ENCODE measurements at regions not wholly inside any gene's neighbourhood (a gene's known extent, or its start where the extent isn't known, plus 50 kb on each side); places are given as distances from the start of the nearest gene placed in this dataset.
"Not testable (repeated sequence)": the region's sequence is repeated elsewhere in the genome, so short reads cannot be mapped to it uniquely, and the experiment has no call there.

DNA sequence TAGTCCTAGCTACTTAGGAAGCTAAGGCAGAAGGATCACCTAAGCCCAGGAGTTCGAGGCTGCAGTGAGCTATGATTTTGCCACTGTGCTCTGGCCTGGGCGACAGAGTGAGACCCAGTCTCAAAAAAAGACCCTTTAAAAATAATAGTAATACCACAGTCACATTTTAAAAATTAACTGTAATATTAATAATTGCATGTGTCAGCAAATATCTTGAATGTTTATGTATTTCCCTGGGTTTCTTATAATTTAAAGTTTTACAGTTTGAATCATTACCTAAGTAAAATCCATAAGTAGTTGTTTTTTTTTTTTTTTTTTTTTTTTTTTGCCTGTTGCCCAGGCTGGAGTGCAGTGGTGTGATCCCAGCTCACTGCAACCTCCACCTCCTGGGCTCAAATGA, 69.2 kb downstream of the LYZL2 start:
- DNase-seq = no peak

DNA sequence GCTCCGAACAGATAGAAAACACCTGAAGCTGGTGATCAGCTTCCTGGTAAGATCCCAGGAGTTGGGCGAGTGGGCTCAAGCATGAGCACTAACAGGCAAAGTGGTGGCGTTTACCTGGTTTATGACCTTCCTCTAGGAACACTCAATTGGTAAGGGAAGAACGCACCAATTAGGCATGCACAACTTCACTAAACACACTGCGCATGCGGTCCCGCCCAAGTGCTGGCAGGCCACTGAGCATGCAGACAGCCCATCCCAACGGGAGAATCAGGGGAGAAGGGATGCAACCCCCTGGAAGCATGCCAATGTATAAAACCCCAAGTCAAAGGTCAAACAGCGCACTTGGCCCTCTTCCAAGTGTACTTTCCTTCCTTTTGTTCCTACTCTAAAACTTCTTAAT, 70.4 kb downstream of the LYZL2 start:
- DNase-seq = no peak

DNA sequence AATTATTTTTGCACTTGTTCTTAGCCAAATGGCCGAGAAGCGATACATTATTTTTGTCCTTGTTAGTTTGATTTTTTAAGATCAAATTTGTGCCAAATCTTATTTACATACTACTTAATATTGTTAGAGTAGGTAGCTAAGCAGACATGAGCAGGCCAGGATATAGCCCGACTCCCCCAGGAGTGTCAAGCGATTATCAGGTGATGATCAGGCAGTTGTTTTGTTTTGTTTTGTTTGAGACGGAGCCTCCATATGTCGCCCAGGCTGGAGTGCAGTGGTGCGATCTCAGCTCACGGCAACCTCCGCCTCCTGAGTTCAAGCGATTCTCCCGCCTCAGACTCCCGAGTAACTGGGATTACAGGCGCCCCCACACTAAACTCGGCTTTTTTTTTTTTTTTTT, 71.1 kb downstream of the LYZL2 start:
- no peak for DNase-seq

DNA sequence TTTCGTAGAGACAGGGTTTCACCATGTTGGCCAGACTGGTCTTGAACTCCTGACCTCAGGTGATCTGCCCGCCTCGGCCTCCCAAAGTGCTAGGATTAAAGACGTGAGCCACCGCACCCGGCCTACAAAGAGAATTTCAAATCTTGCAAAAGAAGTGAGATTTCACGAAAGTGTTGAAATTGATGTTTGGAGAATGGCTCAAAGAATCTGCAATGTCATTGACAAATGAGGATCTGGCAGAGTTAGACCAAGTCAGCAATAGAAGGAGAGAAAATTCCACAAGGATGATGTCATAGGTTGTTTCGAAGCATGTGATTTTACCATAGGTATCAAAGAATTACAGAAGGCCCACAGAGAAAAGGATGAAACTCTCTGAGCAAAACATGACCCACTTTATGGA, 71.7 kb downstream of the LYZL2 start:
- DNase-seq = no peak

DNA sequence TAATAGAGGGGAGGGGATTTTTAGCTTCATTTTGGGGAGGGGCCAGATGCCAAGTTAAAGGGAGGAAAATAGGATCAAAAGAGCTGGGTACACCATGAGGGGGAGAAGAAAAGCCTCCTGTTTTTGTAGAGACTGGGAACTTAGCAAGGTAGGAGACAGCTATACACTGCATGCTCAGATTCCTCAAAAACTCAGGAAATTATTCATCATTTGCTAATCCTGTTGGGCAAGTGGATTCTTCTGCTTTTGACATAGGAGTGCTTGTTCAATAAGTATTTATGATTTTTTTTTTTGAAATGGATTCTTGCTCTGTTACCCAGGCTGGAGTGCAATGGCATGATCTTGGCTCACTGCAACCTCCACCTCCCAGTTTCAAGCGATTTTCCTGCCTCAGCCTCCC, 73.4 kb downstream of the LYZL2 start:
- no peak for DNase-seq

DNA sequence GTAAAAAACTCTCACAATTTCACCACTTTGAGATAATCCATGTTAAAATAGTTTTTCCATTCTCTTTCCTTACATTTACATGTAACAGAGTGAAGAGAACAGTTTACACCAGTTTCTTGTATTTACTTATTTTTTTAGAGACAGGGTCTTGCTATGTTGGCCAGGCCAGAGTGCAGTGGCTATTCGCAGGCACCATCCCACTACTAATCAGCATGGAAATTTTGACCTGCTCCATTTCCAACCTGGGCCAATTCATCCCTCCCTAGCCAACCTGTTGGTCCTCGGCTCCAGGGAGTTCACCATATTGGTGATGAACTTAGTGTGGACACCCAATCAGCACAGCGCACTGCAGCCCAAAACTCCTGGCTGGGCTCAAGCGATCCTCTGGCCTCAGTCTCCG, 74.1 kb downstream of the LYZL2 start:
- no peak for DNase-seq

DNA sequence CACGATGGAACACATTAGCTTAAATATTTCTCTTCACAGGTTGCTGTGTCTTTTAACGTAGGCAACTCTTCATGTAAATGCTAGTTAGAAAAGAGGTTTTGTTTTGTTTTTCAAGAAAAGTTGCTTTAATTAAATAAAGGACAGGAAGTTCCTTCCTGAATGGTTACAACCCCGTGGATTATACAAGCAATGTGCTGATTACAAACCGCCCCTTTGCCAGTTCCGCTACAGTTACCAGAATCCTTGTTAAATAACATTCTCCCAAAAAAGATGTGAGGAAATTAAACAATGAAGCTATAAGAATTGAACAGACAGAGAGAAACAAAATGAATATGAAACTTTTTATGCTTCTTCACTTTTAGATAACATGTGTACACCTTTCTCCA, 75.1 kb downstream of the LYZL2 start:
- DNase-seq = no peak

DNA sequence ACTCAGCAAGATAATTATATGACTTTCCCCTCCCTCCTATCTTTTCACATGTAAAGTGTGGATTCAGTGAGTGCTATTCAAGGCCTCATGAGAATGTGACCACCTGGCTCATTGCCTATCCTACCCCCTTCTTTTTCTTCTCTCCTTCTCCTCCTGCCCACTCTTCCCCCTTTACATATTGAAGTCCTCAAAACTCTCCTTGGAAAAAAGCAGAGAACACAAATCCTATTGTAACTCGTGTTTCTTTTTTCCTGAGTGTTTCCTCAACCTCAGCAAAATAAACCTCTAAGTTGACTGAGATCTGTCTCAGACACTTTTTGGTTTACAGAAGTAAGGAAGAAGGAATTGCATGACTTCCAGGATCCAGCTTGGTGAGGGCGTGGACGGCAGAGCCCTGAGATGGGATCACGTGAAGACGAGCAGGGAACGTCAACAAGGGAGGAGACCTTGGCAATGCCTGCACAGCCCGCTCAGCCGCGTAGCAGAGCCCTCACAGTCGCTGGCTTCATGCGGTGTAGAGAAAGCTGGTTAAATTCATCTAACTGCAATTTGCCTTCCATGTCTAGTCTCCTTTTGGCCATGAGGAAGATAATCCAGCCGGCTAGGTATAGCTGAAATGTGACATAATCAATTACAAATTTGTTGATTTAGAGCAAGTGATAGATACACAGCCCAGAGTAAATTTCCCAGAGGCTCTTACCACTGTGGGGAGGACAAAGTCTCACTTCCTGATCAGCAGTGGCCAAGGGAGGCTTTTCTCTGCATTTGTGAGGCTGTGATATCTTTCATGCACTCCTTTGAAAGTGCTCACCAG, 75.7 kb downstream of the LYZL2 start:
- DNase-seq = no peak

DNA sequence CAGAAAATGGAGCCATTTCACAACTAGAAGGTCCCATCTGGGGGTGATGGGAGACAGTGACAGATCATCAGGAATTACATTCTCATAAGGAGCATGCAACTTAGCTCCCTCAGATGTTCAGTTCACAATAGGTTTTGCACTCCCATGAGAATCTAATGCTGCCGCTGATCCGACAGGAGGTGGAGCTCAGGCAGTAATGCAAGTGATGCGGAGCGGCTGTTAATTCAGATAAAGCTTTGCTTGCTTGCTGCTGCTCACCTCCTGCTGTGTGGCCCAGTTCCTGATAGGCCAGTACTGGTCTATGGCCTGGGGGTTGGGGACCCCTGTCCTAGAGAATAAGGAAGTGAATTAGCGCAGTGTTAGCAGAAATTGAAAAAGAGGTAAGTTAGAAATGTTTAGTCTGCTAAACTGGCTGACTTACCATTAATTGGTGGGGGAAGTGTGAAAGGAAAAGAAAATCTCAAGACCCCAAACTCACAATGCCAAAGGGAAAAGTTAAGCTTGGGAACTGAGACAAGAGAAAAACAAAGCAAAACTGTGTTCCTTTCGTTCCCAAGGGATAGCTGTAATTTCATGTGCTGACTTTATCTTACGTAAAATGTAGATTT, 76.4 kb downstream of the LYZL2 start:
- DNase-seq = no peak

DNA sequence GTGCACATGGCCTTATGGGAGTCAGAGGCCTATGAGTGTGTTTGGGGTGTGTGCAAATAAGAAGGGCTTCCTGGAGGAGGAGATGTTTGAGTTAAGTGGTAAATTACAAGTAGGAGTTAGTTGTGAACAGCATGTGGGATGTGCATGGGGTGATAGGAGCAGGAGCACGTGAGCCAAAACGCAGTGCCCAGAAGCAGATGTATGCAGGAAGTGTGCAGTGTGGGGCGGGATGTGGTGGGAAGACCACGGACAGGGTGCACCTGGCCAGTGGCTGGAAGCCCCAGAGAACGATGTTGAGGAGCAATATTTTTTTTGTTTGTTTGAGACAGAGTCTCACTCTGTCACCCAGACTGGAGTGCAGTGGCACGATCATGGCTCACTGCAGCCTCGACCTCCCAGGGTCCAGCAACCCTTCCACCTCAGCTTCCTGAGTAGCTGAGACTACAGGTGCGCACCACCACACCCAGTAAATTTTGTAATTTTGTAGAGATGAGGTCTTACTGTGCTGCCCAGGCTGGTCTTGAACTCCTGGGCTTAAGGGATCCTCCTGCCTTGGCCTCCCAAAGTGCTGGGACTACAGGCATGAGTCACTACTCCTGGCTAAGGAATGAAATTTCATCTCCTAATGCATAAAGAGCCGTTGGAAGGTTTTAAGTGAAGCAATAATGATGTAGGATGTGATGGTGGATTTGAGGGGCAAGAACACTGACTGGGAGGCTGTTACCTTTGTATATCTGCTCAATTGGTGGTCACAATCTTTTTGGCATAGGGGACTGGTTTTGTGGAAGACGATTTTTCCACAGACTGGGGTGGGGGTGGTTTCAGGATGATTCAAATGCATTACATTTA, 78.4 kb downstream of the LYZL2 start:
- DNase-seq = no peak

DNA sequence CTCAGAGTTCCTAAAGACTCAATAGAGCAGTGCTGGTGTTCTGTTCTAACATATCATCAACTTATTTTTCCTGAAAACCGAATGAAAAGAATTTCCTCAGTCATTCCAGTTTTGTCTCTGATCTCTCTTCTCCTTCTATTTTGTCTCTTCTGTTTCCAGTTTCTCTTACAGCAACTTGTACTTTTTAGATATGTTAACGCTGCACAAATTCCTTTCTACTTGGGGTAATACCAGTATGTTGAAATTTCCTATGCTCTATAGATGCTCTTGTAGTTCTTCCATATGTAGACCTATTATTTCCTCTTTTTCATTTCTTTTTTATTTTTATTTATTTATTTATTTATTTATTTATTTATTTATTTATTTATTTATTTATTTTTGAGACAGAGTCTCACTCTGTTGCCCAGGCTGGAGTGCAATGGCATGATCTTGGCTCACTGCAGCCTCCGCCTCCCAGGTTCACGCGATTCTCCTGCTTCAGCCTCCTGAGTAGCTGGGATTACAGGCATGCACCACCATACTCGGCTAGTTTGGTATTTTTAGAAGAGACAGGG, 80.3 kb downstream of the LYZL2 start:
- DNase-seq = not testable (repeated sequence)

DNA sequence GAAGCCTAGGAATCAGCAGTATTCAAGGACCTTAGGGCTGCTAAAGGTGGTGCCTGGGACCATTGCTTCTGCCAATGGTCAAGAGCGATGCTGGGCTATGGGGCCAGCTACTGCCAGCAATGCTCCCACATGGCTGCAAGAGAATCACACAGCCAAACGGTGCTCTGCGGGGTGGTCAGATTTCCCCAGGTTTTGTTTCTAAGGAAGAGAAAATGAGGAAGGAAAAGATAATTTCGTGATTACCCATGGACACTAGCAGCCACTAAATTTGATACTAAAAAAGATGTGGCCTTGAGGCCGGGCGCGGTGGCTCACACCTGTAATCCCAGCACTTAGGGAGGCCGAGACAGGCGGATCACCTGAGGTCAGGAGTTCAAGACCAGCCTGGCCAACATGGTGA, 83.0 kb downstream of the LYZL2 start:
- DNase-seq = no peak

DNA sequence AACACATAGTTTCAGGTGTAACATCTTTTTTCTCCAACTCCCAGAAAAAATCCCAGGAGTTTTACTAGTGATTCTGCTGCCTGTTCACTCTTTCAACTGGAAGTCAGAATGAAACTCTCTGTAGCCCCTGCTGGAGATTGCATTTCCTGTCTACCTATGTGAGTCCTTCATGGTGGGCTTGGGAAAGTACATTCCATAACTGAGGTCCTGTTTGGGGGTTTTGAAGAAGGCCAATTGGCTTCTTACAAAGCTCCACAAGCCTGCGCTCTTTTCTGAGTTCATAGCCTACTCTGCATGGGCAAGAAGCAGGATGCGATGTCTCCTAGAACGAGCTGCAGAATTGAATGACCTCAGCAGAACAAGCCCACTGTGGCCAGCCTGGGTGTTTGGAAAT, 86.7 kb downstream of the LYZL2 start:
- DNase-seq = no peak

DNA sequence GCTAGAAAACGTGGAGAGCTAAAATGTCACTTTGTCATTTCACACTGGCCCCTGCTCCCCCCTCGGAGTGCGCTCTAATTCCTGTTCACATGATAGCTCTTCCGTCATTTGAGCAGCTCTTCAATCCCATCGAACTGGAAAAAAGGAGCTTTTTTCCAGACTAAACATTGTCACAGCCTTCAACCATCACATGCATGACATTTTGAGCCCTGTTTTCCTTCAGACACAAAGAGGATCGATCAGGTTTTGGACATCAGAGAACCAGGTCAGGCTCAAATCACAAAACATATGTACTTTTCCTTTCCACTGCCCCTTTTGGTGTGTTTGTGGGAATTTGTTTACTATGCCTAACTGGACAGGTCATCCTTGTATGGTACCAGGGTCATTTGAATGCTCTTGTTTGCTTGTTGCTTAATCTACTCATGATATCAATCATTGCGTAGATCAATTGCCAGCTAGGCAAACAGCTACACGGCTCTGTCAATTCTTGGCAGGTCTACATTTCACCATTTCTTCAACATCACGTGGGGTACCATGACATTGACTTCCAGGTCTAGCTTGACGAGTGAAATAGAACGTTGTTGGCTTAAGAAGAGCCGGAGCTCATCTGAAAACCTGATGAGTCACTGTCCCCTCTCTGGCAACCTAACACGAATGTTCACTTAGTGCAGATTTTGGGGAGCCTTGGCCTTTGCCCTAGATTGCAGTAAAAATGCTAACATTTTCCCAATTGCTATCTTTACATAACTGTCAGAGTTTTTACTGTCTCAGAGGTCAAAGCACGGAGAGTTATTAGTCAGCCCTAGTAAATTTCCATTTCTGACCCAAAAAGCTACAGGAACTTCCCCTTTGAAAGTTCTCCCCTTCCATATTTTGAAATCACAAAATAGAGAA, 87.3 kb downstream of the LYZL2 start:
- DNase-seq = no peak

DNA sequence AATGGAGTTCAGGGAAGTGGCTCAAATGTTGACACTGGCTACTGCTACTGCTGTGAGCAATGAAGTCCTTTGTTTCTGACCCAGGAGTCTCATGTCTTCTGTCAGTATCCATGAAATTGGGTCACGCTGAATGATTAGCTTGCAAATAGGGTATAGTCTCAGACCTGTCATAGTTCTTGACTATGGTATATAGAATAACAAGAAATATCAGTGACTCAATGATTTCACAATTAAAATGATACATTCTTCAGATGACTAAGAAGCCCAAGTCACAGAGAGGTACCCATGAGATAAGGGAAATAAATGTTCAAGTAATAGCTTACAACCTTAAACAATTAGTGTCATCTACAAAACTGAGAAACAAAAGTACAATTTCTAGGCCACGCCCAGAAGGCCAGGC, 89.3 kb downstream of the LYZL2 start:
- no peak for DNase-seq

DNA sequence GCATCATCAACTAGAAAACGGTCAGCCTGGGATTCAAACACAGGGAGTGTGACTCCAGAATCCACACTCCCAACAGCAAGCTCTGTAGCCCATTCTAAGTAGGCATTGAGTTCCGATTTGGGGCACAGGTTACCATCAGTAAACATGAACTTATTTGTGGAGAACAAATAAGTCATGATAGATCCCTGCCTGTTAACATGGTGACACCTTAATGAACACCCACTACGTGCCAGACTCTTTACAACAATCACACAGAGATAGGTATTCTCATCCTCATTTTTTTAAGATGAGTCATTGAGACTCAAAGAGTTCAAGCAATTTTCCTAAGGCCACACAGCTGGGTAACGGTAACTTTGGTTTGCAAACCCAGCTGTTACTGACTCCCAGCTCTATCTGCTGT, 91.5 kb downstream of the LYZL2 start:
- no peak for DNase-seq

DNA sequence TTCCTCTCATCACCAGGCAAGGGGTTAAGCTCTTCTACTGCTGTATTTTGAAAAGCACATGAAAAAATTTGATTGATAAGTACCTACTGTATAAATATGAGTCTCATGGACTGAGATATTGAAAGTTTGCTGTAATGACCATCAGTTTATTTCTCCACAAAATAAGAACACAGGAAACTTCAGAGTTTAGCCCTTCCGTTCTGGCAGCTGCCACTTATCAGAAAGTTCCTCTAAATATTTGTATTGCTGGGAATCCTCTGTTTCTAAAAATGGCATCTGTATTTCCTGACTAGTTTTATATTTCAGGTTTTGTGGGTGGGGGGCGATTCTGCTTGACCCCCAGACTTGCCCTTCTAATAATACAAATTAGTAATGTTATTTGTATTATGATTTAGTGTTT, 92.0 kb downstream of the LYZL2 start:
- no peak for DNase-seq

DNA sequence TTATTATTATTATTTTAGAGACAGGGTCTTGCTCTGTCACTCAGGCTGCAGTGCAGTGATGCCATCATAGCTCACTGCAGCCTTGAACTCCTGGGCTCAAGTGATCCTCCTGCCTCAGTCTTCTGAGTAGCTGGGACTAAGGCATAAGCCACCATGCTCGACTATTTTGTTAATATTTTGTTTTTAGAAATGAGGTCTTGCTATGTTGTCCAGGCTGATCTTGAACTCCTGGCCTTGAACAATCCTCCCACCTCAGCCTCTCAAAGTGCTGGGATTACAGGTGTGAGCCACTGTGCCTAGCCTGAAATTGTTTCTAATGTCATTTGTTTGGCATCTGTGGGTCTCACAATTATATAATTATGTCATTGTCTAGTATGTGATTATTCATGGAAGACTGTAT, 92.4 kb downstream of the LYZL2 start:
- DNase-seq = not testable (repeated sequence)

DNA sequence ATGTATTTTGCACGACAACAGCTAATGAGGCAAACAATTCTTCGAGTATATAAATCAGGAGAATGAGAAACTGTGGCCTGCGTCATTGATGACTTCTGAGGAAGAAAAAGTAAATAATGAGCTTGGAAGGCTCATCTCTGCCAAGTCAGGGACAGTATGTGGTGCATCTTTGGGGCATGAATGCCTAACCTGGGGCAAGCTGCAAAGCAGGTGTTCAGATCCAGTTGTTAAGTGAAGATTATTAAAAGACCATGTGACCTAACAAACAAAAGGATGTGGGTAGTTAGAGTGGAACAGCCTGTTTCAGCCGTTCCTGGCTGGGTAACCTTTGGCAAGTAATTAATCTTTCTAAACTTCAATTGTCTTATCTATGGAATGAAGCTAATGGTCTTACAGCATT, 93.0 kb downstream of the LYZL2 start:
- DNase-seq = no peak

DNA sequence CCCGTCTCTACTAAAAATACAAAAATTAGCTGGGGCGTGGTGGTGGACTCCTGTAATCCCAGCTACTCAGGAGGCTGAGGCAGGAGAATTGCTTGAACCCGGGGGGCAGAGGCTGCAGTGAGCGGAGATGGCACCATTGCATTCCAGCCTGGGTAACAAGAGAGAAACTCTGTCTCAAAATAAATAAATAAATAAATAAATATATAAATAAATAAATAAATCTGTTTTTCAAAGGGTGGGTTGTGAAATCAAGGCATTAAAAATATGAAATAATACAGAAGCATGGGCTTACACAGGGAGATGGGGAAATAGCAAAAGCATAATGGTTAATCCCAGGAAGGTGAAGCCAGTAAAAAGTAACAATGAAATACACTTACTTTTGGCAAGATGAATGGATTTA, 93.9 kb downstream of the LYZL2 start:
- no peak for DNase-seq

DNA sequence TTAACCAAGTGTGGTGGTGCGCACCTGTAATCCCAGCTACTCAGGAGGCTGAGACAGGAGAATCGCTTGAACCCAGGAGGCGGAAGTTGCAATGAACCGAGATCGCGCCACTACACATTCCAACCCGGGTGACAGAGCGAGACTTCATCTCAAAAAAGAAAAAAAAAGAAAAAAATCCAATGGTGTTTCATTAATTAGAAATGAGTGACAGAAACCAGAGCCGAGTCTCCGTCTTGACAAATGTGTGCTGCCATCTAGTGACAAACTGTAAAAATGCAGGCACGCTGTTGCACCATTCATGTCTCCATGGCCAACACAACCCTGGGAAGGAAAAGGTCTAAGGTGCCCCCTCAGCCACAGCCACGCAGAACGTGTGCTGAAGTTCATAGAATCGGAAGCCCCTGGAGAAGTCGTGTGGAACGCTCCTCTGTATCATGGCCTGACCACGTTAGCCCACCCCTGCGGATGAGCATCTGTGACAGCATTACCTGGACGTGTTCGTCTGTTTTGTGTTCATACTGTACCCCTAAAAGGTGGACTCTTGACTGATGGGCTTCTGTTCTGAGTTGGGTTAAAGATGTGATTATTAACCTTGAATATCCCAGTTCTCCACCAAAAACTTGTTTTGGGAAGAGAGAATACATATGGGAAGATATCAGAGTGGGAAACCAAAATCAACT, 94.9 kb downstream of the LYZL2 start:
- DNase-seq = peak; percentile 56
